ENCODE measurements at regions not wholly inside any gene's neighbourhood (a gene's known extent, or its start where the extent isn't known, plus 50 kb on each side); places are given as distances from the start of the nearest gene placed in this dataset.

- TF ChIP-seq HNRNPL (IDR thresholded peaks at IDR 0.05; ENCODE audit: low read depth, low read length): 0 out of 2 replicates have a peak, but pooled peaks have one; percentile 28
- TF ChIP-seq TFAP4 (IDR thresholded peaks at IDR 0.05; ENCODE audit: borderline replicate concordance, low read depth): no peak
- 0 out of 2 replicates have a peak, but pooled peaks have one; percentile 10 for TF ChIP-seq ZNF563 (CRISPR knock-in tag; IDR thresholded peaks at IDR 0.05)
- TF ChIP-seq ATF4 (CRISPR knock-in tag; IDR thresholded peaks at IDR 0.05): no peak
- no peak for TF ChIP-seq ZFAT (CRISPR knock-in tag; conservative IDR thresholded peaks at IDR 0.05)
- TF ChIP-seq CENPBD1 (CRISPR knock-in tag; IDR thresholded peaks at IDR 0.05; ENCODE audit: borderline replicate concordance, low read depth): no peak
- TF ChIP-seq NCOA1 (CRISPR knock-in tag; IDR thresholded peaks at IDR 0.05): no peak
- TF ChIP-seq ZNF556 (CRISPR knock-in tag; IDR thresholded peaks at IDR 0.05; ENCODE audit: borderline replicate concordance): no peak
- no peak for TF ChIP-seq ATF7 (IDR thresholded peaks at IDR 0.05)
- 0 out of 2 replicates have a peak, but pooled peaks have one; percentile 56 for TF ChIP-seq ATF7 (CRISPR knock-in tag; IDR thresholded peaks at IDR 0.05)
- TF ChIP-seq PHF20 (CRISPR knock-in tag; IDR thresholded peaks at IDR 0.05): no peak
- TF ChIP-seq DDIT3 (CRISPR knock-in tag; IDR thresholded peaks at IDR 0.05): no peak
- peak; percentile 61; the same call in 1 of the 2 replicates for TF ChIP-seq ZNF343 (CRISPR knock-in tag; IDR thresholded peaks at IDR 0.05)
- TF ChIP-seq GTF2F1 (IDR thresholded peaks at IDR 0.05; ENCODE audit: low read length): no peak
- TF ChIP-seq JUN (CRISPR knock-in tag; IDR thresholded peaks at IDR 0.05): no peak
- TF ChIP-seq ZNF407 (CRISPR knock-in tag; IDR thresholded peaks at IDR 0.05; ENCODE audit: not compliant biosample characterization): no peak
- TF ChIP-seq PPARG (CRISPR knock-in tag; conservative IDR thresholded peaks at IDR 0.05): peak; percentile 53; the same call in 1 of the 2 replicates
- no peak for TF ChIP-seq FOXP1 (IDR thresholded peaks at IDR 0.05)
- TF ChIP-seq FOXP1 (CRISPR knock-in tag; IDR thresholded peaks at IDR 0.05): no peak
- TF ChIP-seq PLRG1 (conservative IDR thresholded peaks at IDR 0.05): no peak
- TF ChIP-seq ZNF580 (CRISPR knock-in tag; IDR thresholded peaks at IDR 0.05; ENCODE audit: borderline replicate concordance, low read depth): no peak
Measured at GRCh38 chr17:77315551-77316190, 174.9 kb downstream of the SEC14L1 start (continued).

Measured in HepG2 (cell line).